Mucosa of descending colon (tissue), 3 donors: ENCODE measurements at regions not wholly inside any gene's neighbourhood (a gene's known extent, or its start where the extent isn't known, plus 50 kb on each side); places are given as distances from the start of the nearest gene placed in this dataset.

Experiments used
- ATAC-seq: fragments of 200-7000 bp; cut with Tn5 transposase; one replicate; pipeline ENCODE4 v1.9.1; 2020; ENCODE audit warnings: mild to moderate bottlenecking, moderate library complexity
- DNase-seq, 3 donors: peaks; one replicate each; pipeline ENCODE4 v3.0.0-alpha.2; 2020
- H3K36me3 ChIP-seq: fragments of 200-600 bp; one replicate; pipeline ENCODE4 v1.8.0; 2021; ENCODE audit warnings: low read depth, mild to moderate bottlenecking
- H3K4me1 ChIP-seq: fragments of 200-600 bp; one replicate; pipeline ENCODE4 v1.8.0; 2021; ENCODE audit warnings: low read depth, mild to moderate bottlenecking
- H3K4me3 ChIP-seq: fragments of 200-600 bp; one replicate; pipeline ENCODE4 v1.8.0; 2021; ENCODE audit warnings: mild to moderate bottlenecking
- H3K9me3 ChIP-seq: fragments of 200-600 bp; one replicate; pipeline ENCODE4 v1.8.0; 2021; ENCODE audit warnings: mild to moderate bottlenecking
- CTCF ChIP-seq: fragments of 200-600 bp; IDR thresholded peaks from one replicate; pipeline ENCODE4 v1.8.0; 2022; ENCODE audit warnings: antibody characterized with exemption, mild to moderate bottlenecking
- intact Hi-C, 2 donors: fragments of 100-400 bp; cut with DNase I in 1 of 2; cut with micrococcal nuclease in 1 of 2; formaldehyde crosslinking; loops; one replicate each; pipeline versions ENCODE4 v1.11.0 to v1.11.1; 2022; cut with DNase I, micrococcal nuclease
- donor health status: DM: no; HTN: no; CAD: no; lungs with moderate emphysema.
- donor health status: DM: no; HTN: no; CAD: no.
- donor health status: DM: no; HTN: yes; CAD: no.

GRCh38 chr11:91837411-91838330, 386.9 kb upstream of the FAT3 start:
- intact Hi-C loops, result no loop called here
- no peak for TF ChIP-seq CTCF

GRCh38 chr11:91835051-91835560, 389.5 kb upstream of the FAT3 start:
- no peaks in the 10 kb centered on the region for H3K9me3 ChIP-seq
- TF ChIP-seq CTCF, result no peak
- no peaks in the 10 kb centered on the region for H3K36me3 ChIP-seq
- no peak for DNase-seq
- ATAC-seq, result no peak
- intact Hi-C loops, result no loop called here
- no peak overlapping the region for H3K4me3 ChIP-seq
- H3K4me1 ChIP-seq, result no peaks in the 10 kb centered on the region

More at GRCh38 chr11:91837411-91838330, 386.9 kb upstream of the FAT3 start:
- H3K36me3 ChIP-seq, result no peaks in the 10 kb centered on the region
- no peaks in the 10 kb centered on the region for H3K9me3 ChIP-seq
- no peak overlapping the region for H3K4me3 ChIP-seq
- DNase-seq, result no peak
- ATAC-seq, result no peak
- no peaks in the 10 kb centered on the region for H3K4me1 ChIP-seq

- ATAC-seq (no peak), DNase-seq (no peak)
- no peak overlapping the region for H3K4me3 ChIP-seq
- no peaks in the 10 kb centered on the region for H3K4me1 ChIP-seq
- no peaks in the 10 kb centered on the region for H3K36me3 ChIP-seq
- intact Hi-C loops, result no loop called here
- H3K9me3 ChIP-seq, result no peaks in the 10 kb centered on the region
- TF ChIP-seq CTCF, result no peak
Measured at GRCh38 chr11:91828901-91829300, 395.7 kb upstream of the FAT3 start.

- Histone ChIP-seq H3K36me3 (no peaks in the 10 kb centered on the region), H3K4me3 (no peak overlapping the region), H3K4me1 (no peaks in the 10 kb centered on the region), H3K9me3 (no peaks in the 10 kb centered on the region)
- no peak for ATAC-seq
- intact Hi-C loops, result no loop called here
- TF ChIP-seq CTCF, result no peak
- DNase-seq, result no peak
Measured at GRCh38 chr11:91825777-91826176, 398.8 kb upstream of the FAT3 start.

- no peaks in the 10 kb centered on the region for H3K4me1 ChIP-seq
- intact Hi-C loops, result no loop called here
- no peaks in the 10 kb centered on the region for H3K9me3 ChIP-seq
- no peak overlapping the region for H3K4me3 ChIP-seq
- no peaks in the 10 kb centered on the region for H3K36me3 ChIP-seq
- TF ChIP-seq CTCF, result no peak
- no peak for ATAC-seq
- DNase-seq, result no peak
Measured at GRCh38 chr11:91823252-91823830, 401.3 kb upstream of the FAT3 start.
